C4-2B (cell line): ENCODE measurements at regions not wholly inside any gene's neighbourhood (a gene's known extent, or its start where the extent isn't known, plus 50 kb on each side); places are given as distances from the start of the nearest gene placed in this dataset.
"Not testable (repeated sequence)": the region's sequence is repeated elsewhere in the genome, so short reads cannot be mapped to it uniquely, and the experiment has no call there.

Experiments
- H3K27ac ChIP-seq: fragments of 450-650 bp; 2 replicates; pipeline ENCODE4 v1.5.1; 2017
- ZFX ChIP-seq: fragments of 450-650 bp; IDR thresholded peaks from 2 replicates; pipeline ENCODE4 v1.6.1; 2017
- TF ChIP-seq, protein P1 (sequence below): fragments of 450-650 bp; conservative IDR thresholded peaks from 2 replicates; pipeline ENCODE4 v1.5.1; 2017; ENCODE audit warnings: mild to moderate bottlenecking

DNA sequence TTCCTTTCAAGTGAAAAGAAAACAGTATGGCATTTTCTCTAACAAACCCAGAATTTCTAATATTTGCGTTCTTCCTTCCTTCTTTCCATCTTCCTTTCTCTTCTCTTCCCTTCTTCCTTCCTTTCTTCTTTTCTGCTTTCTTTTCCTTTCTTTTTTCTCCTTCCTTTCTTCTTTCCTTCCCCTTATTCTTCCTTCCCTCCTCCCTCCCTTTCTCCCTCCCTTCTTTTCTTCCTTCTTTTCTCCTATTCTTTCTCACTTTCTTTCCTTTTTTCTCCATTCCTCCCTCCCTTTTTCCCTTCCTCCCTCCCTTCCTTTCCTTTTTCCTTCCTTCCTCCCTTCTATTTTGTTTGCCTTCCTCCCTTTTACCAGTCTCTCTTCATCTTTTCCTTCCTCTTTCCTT is 194.8 kb downstream of the SHCBP1 start:
- TF ChIP-seq ZFX = no peak
- TF ChIP-seq, protein P1, sequence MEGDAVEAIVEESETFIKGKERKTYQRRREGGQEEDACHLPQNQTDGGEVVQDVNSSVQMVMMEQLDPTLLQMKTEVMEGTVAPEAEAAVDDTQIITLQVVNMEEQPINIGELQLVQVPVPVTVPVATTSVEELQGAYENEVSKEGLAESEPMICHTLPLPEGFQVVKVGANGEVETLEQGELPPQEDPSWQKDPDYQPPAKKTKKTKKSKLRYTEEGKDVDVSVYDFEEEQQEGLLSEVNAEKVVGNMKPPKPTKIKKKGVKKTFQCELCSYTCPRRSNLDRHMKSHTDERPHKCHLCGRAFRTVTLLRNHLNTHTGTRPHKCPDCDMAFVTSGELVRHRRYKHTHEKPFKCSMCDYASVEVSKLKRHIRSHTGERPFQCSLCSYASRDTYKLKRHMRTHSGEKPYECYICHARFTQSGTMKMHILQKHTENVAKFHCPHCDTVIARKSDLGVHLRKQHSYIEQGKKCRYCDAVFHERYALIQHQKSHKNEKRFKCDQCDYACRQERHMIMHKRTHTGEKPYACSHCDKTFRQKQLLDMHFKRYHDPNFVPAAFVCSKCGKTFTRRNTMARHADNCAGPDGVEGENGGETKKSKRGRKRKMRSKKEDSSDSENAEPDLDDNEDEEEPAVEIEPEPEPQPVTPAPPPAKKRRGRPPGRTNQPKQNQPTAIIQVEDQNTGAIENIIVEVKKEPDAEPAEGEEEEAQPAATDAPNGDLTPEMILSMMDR = no peak
- H3K27ac ChIP-seq = no peak overlapping the region

DNA sequence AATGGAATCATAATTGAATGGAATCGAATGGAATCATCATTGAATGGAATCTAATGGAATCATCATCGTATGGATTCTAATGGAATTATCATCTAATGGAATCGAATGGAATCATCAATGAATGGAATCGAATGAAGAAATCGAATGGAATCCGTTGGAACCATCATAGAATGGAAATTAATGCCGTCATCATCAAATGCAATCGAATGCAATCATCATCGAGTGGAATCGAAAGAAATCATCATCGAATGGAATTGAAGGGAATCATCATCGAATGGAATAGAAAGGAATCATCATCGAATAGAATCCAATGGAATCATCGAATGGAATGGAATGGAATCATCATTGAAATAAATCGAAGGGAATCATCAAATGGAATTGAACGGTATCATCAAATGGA is 217.2 kb downstream of the SHCBP1 start:
- H3K27ac ChIP-seq = no peak overlapping the region
- TF ChIP-seq ZFX = no peak
- TF ChIP-seq, protein P1 = no peak

DNA sequence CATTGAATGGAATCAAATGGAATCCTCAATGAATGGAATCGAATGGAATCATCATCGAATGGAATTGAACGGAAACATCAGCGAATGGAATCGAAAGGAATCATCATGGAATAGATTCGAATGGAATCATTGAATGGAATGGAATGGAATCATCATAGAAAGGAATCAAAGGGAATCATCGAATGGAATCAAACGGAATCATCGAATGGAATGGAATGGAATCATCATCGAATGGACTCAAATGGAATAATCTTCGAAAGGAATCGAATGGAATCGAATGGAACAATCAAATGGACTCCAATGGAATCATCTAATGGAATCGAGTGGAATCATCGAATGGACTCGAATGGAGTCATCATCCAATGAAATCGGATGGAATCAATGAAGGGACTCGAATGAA is 222.6 kb downstream of the SHCBP1 start:
- H3K27ac ChIP-seq = not testable (repeated sequence)

DNA sequence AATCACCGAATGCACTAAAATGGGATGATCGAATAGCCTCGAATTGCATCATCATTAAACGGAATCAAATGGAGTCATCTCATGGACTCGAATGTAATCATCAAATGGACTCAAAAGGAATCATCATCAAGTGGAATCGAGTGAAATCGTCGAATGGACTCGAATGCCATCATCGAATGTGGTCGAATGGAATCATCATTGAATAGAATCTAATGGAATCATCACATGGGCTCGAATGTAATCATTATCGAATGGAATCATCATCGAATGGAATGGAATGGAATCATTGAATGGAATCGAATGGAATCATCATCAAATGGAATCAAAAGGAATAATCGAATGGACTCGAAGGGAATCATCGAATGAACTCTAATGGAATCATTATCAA is 224.3 kb downstream of the SHCBP1 start:
- H3K27ac ChIP-seq = not testable (repeated sequence)

DNA sequence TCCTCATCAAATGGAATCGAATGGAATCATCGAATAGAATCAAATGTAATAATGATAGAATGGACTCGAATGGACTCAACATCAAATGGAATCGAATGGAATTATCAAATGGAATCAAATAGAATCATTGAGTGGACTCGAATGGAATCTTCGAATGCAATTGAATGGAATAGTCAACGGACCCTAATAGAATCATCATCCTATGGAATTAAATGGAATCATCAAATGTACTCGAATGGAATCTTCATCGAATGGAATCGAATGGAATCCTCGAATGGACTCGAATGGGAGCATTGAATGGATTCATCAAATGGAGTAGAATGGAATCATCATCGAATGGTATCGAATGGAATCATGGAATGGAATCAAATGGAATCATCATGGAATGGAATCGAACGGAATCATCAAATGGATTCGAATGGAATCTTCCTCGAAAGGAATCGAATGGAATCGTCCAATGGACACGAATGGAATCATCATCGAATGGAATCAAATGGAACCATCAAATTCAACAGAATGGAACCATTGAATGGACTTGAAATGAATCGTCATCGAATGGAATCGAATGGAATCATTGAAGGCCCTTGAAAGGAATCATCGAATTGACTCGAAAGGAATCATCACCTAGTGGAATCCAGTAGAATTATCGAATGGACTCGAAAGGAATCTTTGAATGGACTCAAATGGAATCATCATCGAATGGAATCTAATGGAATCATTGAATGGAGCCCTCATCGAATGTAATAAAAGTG is 224.9 kb downstream of the SHCBP1 start:
- H3K27ac ChIP-seq = not testable (repeated sequence)

DNA sequence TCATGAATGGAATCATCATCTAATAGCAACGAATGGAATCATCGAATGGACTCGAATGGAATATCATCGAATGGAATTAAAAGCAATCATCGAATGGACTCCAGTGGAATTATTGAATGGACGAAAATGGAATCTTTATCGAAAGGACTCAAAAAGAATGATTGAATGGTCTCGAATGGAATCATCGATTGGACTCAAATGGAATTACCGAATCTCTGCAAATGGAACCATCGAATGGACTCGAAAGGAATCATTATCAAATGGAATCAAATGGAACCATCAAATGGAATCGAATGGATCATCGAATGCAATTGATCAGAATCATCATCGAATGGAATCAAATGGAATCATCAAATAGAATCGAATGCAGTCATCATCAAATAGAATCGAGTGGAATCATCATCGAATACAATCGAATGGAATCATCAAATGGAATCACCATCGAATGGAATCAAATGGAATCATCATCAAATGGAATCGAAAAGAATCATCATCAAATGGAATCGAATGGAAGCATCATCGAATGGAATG is 225.7 kb downstream of the SHCBP1 start:
- not testable (repeated sequence) for H3K27ac ChIP-seq

DNA sequence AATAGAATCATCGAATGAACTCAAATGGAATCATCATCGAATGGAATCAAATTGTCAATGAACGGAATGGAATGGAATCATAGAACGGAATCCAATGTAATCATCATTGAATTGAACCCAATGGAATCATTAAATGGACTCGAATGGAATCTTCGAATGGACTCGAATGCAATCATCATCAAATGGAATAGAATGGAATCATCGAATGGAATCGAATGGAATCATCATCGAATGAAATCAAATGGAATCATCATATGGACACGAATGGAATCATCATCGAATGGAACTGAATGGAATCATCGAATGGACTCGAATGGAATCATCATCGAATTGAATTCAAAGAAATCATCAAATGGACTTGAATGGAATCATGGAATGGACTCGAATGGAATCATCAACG is 226.2 kb downstream of the SHCBP1 start:
- not testable (repeated sequence) for H3K27ac ChIP-seq

DNA sequence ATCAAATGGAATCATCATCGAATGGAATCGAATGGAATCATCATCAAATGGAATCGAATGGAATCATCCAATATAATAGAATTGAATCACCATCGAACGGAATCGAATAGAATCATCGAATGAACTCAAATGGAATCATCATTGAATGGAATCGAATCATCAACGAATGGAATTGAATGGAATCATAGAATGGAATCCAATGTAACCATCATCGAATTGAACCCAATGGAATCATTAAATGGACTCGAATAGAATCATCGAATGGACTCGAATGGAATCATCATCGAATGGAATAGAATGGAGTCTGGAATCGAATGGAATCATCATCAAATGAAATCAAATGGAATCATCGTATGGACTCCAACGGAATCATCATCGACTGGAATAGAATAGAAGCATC is 227.0 kb downstream of the SHCBP1 start:
- not testable (repeated sequence) for H3K27ac ChIP-seq

DNA sequence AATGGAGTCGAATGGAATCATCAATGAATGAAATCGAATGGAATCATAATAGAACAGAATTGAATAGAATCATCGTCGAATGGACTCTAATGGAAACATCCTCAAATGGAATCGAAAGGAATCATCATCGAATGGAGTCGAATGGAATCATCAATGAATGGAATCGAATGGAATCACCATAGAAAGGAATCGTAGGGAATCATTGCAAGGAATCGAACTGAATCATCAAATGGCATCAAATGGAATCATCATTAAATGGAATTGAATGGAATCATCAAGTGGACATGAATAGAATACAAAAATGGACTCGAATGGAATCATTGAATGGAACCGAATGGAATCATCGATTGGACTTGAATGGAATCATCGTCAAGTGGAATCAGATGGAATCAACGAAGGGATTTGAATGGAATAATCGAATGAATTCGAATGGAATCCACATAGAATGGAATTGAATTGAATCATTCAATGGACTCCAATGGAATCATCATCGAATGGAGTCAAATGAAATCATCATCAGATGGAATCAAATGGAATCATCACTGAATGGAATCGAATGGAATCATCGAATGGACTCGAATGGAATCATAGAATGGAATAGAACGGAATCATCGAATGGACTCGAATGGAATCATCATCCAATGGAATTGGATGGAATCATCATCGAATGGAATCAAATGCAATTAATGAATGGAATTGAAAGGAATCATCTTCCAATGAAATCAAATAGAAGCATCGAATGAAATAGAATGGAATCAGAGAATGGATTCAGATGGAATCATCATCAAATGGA is 228.1 kb downstream of the SHCBP1 start:
- H3K27ac ChIP-seq = not testable (repeated sequence)

DNA sequence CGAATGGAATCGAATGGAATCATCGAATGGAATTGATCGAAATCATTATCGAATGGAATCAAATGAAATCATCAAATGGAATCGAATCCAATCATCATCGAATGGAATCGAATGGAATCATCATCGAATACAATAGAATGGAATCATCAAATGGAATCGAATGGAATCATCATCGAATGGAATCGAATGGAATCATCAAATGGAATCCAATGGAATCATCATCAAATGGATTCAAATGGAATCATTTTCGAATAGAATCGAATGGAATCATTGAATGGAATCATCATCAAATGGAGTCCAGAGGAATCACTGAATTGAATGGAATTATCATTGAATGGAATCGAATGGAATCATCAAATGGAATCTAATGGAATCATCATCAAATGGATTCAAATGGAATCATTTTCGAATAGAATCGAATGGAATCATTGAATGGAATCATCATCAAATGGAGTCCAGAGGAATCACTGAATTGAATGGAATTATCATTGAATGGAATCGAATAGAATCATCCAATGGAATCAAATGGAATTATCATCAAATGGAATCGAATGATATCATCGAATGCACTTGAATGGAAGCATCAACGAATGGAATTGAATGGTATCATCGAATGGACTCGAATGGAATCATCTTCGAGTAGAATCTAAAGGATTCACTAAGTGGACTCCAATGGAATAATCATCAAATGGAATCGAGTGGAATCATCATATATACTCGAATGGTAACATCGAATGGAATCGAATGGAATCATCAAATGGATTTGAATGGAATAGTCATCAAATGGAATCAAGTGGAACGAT is 230.3 kb downstream of the SHCBP1 start:
- not testable (repeated sequence) for H3K27ac ChIP-seq

DNA sequence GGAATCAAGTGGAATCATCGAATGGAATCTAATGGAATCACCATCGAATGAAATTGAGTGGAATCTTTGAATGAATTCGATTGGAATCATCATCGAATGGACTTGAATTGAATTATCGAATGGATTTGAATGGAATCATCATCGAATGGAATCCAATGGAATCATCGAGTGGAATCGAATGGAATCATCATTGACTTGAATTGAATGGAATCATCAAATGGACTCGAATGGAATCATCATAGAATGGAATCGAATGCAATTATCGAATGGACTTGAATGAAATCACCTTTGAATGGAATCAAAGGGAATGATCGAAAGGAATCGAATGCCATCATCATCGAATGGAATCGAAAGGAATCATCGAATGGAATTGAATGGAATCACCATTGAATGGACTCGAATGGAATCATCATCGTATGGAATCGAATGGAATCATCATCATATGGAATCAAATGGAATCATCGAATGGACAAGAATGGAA is 231.6 kb downstream of the SHCBP1 start:
- not testable (repeated sequence) for H3K27ac ChIP-seq

DNA sequence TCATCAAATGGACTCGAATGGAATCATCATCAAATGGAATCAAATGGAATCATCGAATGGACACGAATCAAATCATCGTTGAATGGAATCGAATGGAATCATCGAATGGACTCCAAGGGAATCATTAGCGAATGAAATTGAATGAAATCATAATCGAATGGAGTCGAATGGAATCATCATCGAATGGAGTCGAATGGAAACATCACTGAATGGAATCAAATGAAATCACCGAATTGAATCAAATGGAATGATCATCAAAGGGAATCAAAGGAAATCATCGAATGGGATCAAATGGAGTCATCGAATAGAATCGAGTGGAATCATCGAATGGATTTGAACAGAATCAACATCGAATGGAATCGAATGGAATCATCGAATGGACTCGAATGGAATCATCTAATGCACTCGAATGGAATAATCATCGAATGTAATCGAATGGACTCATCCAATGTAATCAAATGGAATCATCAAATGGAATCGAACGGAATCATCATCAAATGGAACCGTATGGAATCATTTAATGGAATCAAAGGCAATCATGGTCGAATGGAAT is 232.2 kb downstream of the SHCBP1 start:
- not testable (repeated sequence) for H3K27ac ChIP-seq

DNA sequence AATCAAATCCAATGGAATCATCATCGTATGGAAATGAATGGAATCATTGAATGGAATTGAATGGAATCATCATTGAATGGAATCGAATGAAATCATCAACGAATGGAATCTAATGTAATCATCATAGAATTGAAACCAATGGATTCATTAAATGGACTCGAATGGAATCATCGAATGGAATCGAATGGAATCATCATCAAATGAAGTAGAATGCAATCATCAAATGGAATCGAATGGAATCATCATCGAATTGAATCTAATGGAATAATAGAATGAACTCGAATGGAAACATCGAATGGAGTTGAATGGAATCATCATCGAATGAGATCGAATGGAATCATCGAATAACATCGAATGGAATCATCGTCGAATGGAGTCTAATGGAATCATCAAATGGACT is 232.8 kb downstream of the SHCBP1 start:
- H3K27ac ChIP-seq = not testable (repeated sequence)

DNA sequence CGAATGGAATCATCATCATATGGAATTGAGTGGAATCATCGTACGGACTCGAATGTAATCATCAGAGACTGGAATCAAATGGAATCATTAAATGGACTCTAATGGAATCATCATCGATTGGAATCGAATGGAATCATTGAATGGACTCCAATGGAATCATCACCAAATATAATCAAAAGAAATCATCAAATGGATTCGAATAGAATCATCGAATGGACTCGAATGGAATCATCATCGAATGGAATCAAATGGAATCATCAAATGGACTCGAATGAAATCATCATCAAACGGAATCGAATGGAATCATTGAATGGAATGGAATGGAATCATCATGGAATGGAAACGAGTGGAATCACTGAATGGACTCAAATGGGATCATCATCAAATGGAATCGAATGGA is 233.5 kb downstream of the SHCBP1 start:
- H3K27ac ChIP-seq = not testable (repeated sequence)

DNA sequence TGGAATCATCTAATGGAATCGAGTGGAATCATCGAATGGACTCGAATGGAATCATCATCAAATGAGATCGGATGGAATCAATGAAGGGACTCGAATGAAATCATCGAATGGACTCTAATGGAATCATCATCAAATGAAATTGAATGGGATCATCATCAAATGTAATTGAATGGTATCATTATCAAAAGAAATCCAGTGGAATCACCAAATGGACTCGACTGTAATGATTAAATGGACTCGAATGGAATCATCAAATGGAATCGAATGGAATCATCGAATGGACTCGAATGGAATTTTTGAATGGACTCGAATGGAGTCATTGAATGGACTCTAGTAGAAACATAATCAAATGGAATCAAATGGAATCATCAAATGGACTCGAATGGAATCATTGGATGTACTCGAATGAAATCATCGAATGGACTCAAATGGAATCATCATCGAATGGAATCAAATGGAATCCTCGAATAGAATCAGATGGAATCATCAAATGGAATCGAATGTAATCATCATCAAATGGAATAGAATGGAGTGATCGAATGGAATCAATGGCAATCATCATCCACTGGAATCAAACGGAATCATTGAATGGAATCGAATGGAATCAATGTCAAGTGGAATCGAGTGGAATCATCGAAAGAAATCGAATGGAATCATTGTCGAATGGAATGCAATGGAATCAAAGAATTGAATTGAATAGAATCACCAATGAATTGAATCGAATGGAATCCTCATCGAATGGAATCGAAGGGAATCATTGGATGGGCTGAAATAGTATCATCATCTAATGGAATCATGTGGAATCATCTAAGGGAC is 234.2 kb downstream of the SHCBP1 start:
- H3K27ac ChIP-seq = not testable (repeated sequence)

DNA sequence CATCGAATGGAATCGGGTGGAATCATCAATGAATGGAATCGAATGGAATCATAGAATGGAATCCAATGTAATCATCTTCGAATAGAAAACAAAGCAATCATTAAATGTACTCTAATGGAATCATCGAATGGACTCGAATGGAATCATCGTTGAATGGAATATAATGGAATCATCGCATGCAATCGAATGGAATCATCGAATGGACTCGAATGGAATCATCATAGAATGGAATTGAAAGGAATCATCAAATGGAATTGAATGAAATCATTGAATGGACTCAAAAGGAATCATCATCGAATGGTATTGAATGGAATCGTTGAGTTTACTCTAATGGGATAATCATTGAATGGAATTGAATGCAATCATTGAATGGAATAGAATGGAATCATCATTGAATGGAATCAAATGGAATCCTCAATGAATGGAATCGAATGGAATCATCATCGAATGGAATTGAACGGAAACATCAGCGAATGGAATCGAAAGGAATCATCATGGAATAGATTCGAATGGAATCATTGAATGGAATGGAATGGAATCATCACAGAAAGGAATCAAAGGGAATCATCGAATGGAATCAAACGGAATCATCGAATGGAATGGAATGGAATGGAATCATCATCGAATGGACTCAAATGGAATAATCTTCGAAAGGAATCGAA is 234.9 kb downstream of the SHCBP1 start:
- not testable (repeated sequence) for H3K27ac ChIP-seq
